NCI-H82 (cell line): ENCODE measurements at regions not wholly inside any gene's neighbourhood (a gene's known extent, or its start where the extent isn't known, plus 50 kb on each side); places are given as distances from the start of the nearest gene placed in this dataset.

Source experiments
- DNase-seq: peaks from one replicate; lab custom pipeline; 2025; lab: John Stamatoyannopoulos, UW

GRCh38 chr13:74669149-74669548, 534.9 kb upstream of the KLF12 start:
- DNase-seq = peak; percentile 40

- DNase-seq = peak; percentile 22
These were observed 533.5 kb upstream of the KLF12 start for GRCh38 chr13:74667656-74668203.

- DNase-seq = no peak
These were observed 528.7 kb upstream of the KLF12 start for GRCh38 chr13:74662905-74663304.

GRCh38 chr13:74661851-74662250, 527.6 kb upstream of the KLF12 start:
- no peak for DNase-seq

- DNase-seq = no peak
These were observed 523.6 kb upstream of the KLF12 start for GRCh38 chr13:74657765-74658164.

GRCh38 chr13:74651121-74651520, 516.9 kb upstream of the KLF12 start:
- peak; percentile 17 for DNase-seq

- no peak for DNase-seq
These were observed 513.8 kb upstream of the KLF12 start for GRCh38 chr13:74647991-74648390.

- DNase-seq = no peak
These were observed 513.0 kb upstream of the KLF12 start for GRCh38 chr13:74647211-74647610.

GRCh38 chr13:74646091-74646490, 511.9 kb upstream of the KLF12 start:
- no peak for DNase-seq

- DNase-seq = no peak
These were observed 511.4 kb upstream of the KLF12 start for GRCh38 chr13:74645586-74645985.

GRCh38 chr13:74644229-74644628, 510.0 kb upstream of the KLF12 start:
- no peak for DNase-seq

- no peak for DNase-seq
These were observed 507.4 kb upstream of the KLF12 start for GRCh38 chr13:74641586-74641985.

GRCh38 chr13:74633734-74634133, 499.5 kb upstream of the KLF12 start:
- DNase-seq = no peak

- no peak for DNase-seq
These were observed 495.8 kb upstream of the KLF12 start for GRCh38 chr13:74629985-74630384.

GRCh38 chr13:74625541-74625940, 491.3 kb upstream of the KLF12 start:
- DNase-seq = no peak

GRCh38 chr13:74623761-74624160, 489.6 kb upstream of the KLF12 start:
- DNase-seq = no peak

GRCh38 chr13:74622284-74622683, 488.1 kb upstream of the KLF12 start:
- no peak for DNase-seq

- DNase-seq = no peak
These were observed 486.5 kb upstream of the KLF12 start for GRCh38 chr13:74620711-74621110.

GRCh38 chr13:74620308-74620707, 486.1 kb upstream of the KLF12 start:
- DNase-seq = no peak

- no peak for DNase-seq
These were observed 463.3 kb upstream of the KLF12 start for GRCh38 chr13:74597526-74597925.

- no peak for DNase-seq
These were observed 462.5 kb upstream of the KLF12 start for GRCh38 chr13:74596691-74597090.

GRCh38 chr13:74593688-74594087, 459.5 kb upstream of the KLF12 start:
- DNase-seq = no peak

- DNase-seq = no peak
These were observed 452.6 kb upstream of the KLF12 start for GRCh38 chr13:74586847-74587246.

GRCh38 chr13:74576420-74576819, 442.2 kb upstream of the KLF12 start:
- DNase-seq = no peak

- DNase-seq = peak; percentile 94
These were observed 441.5 kb upstream of the KLF12 start for GRCh38 chr13:74575729-74576125.
